ENCODE measurements at regions not wholly inside any gene's neighbourhood (a gene's known extent, or its start where the extent isn't known, plus 50 kb on each side); places are given as distances from the start of the nearest gene placed in this dataset.
"Not testable (repeated sequence)": the region's sequence is repeated elsewhere in the genome, so short reads cannot be mapped to it uniquely, and the experiment has no call there.

- DNase-seq, result no peak
- no peak for ATAC-seq (ENCODE audit: low read depth)
- Mint-ChIP-seq H3K4me1 (no peaks in the 10 kb centered on the region), H3K9me3 (peaks cover 2% of the 10 kb centered on the region), H3K27ac (no peak overlapping the region), H3K27me3 (no peaks in the 10 kb centered on the region), H3K36me3 (no peaks in the 10 kb centered on the region), H3K4me3 (no peak overlapping the region)
- POLR2A ChIA-PET, result no interaction called here
Measured at GRCh38 chr4:160406263-160406825, 1303.5 kb downstream of the RAPGEF2 start.

DNA sequence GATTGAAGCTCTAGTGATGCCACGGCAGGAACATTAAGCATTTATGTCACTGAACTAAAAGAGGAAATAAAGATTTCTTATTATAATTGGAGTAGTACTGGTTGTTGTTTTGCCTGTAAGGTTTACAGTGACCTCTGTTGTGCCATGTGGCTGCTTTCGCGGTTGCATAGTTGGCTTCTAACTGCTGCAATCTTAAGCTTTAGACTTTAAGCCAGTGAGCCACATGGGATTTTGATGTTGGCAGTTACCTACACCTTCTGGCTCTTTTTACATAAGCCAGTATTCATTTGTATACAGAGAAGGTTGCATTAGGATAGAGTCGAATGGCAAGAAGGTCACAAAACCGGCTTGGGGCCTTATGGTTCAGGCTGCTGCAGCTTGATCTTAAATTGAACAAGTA, 1311.6 kb downstream of the RAPGEF2 start:
- DNase-seq (no peak), ATAC-seq (ENCODE audit: low read depth) (no peak)
- no peaks in the 10 kb centered on the region for H3K9me3 Mint-ChIP-seq
- H3K4me3 Mint-ChIP-seq, result no peak overlapping the region
- H3K4me1 Mint-ChIP-seq, result no peaks in the 10 kb centered on the region
- no peak overlapping the region for H3K27ac Mint-ChIP-seq
- H3K27me3 Mint-ChIP-seq, result no peaks in the 10 kb centered on the region
- H3K36me3 Mint-ChIP-seq, result no peaks in the 10 kb centered on the region
- POLR2A ChIA-PET, result no interaction called here

GRCh38 chr4:160423879-160424451, 1321.1 kb downstream of the RAPGEF2 start:
- POLR2A ChIA-PET, result no interaction called here
- Mint-ChIP-seq H3K9me3 (no peaks in the 10 kb centered on the region), H3K27ac (no peak overlapping the region), H3K4me1 (no peaks in the 10 kb centered on the region), H3K36me3 (no peaks in the 10 kb centered on the region), H3K27me3 (no peaks in the 10 kb centered on the region), H3K4me3 (no peak overlapping the region)
- DNase-seq (no peak), ATAC-seq (ENCODE audit: low read depth) (no peak)

GRCh38 chr4:160426233-160426632, 1323.4 kb downstream of the RAPGEF2 start:
- DNase-seq, result no peak
- no peaks in the 10 kb centered on the region for H3K36me3 Mint-ChIP-seq
- ATAC-seq (ENCODE audit: low read depth), result no peak
- no peak overlapping the region for H3K27ac Mint-ChIP-seq
- POLR2A ChIA-PET, result no interaction called here
- H3K9me3 Mint-ChIP-seq, result peaks cover 6% of the 10 kb centered on the region
- H3K4me1 Mint-ChIP-seq, result no peaks in the 10 kb centered on the region
- no peak overlapping the region for H3K4me3 Mint-ChIP-seq
- no peaks in the 10 kb centered on the region for H3K27me3 Mint-ChIP-seq

DNA sequence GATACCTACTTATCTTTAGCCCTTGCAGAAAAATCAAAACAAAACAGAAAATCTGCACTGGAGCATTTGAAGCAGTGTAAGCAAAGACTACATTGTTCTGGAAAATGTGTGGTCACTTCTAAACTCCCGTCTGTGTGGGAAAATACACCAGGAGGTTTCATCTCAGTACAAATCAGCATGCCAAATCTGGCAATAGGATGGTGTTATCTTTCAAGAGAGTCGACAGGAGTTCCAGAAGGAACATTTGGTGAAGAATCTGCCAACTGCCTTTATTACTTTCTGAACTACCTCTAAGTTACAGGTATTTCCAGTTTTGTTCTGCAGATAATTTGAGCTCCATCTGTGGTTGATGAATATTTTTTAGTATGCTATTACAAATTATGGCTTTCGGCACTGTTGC, 1348.0 kb downstream of the RAPGEF2 start:
- H3K4me3 Mint-ChIP-seq, result no peak overlapping the region
- DNase-seq (no peak), ATAC-seq (ENCODE audit: low read depth) (no peak)
- no peaks in the 10 kb centered on the region for H3K27me3 Mint-ChIP-seq
- POLR2A ChIA-PET, result no interaction called here
- H3K36me3 Mint-ChIP-seq, result no peaks in the 10 kb centered on the region
- peaks cover 2% of the 10 kb centered on the region for H3K9me3 Mint-ChIP-seq
- H3K4me1 Mint-ChIP-seq, result no peaks in the 10 kb centered on the region
- H3K27ac Mint-ChIP-seq, result no peak overlapping the region

DNA sequence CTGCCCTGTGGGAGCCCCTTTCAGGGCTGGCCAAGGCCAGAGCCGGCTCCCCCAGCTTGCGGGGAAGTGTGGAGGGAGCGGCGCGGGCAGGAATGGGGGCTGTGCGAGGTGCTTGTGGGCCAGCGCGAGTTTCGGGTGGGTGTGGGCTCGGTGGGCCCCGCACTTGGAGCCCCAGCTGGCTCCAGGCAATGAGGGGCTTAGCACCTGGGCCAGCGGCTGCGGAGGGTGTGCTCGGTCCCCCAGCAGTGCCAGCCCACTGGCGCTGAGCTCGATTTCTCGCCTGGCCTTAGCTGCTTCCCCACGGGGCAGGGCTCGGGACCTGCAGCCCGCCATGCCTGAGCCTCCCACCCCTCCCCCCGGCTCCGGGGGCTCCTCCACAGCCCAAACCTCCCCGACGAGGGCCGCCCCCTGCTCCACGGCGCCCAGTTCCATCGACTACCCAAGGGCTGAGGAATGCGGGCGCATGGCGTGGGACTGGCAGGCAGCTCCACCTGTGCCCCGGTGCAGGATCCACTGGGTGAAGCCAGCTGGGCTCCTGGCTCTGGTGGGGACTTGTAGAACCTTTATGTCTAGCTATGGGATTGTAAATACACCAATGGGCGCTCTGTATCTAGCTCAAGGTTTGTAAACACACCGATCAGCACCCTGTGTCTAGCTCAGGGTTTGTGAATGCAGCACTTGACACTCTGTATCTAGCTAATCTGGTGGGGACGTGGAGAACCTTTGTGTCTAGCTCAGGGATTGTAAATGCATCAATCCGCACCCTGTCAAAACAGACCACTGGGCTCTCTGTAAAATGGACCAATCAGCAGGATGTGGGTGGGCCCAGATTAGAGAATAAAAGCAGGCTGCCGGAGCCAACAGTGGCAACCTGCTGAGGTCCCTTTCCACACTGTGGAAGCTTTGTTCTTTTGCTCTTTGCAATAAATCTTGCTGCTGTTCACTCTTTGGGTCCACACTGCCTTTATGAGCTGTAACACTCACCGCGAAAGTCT, 1379.1 kb downstream of the RAPGEF2 start:
- H3K4me1 Mint-ChIP-seq, POLR2A ChIA-PET, H3K27ac Mint-ChIP-seq: not testable (repeated sequence)

DNA sequence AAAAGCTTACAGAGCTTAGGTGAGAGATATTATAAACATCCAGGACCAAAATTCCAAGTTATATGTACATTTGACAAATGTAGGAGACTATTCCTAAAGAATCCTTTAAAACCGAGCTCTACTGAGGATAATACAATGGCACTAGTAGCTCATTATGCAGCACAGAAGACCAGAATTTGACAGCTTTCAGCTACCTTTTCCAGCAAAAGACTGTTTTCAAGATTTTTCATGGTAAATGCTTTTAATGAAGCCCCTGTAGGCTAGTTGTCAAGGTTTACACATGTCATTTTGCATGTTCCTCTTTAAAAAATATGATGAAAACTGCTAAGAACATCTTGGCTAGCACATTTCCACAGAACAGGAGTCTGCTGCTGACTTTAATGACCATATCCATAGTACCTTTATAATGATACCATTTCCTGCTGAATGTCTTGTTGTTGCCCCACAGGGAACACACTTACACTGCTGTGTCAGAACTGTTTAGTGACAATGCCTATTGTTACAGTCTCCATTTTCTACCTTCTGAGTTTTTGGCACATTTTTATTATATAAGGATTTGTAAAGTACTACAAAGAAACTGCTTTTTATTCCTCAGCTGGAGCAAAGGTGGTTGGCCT, 1382.3 kb downstream of the RAPGEF2 start:
- ATAC-seq (ENCODE audit: low read depth), result no peak
- POLR2A ChIA-PET, result no interaction called here
- H3K27me3 Mint-ChIP-seq, result no peaks in the 10 kb centered on the region
- H3K9me3 Mint-ChIP-seq, result peaks cover 3% of the 10 kb centered on the region
- no peaks in the 10 kb centered on the region for H3K36me3 Mint-ChIP-seq
- no peak overlapping the region for H3K27ac Mint-ChIP-seq
- no peak overlapping the region for H3K4me3 Mint-ChIP-seq
- H3K4me1 Mint-ChIP-seq, result no peaks in the 10 kb centered on the region
- DNase-seq, result no peak

More for the DNA sequence above, 1379.1 kb downstream of the RAPGEF2 start:
- H3K9me3 Mint-ChIP-seq; H3K27me3 Mint-ChIP-seq; H3K4me3 Mint-ChIP-seq; H3K36me3 Mint-ChIP-seq; ATAC-seq (ENCODE audit: low read depth); DNase-seq: not testable (repeated sequence)

DNA sequence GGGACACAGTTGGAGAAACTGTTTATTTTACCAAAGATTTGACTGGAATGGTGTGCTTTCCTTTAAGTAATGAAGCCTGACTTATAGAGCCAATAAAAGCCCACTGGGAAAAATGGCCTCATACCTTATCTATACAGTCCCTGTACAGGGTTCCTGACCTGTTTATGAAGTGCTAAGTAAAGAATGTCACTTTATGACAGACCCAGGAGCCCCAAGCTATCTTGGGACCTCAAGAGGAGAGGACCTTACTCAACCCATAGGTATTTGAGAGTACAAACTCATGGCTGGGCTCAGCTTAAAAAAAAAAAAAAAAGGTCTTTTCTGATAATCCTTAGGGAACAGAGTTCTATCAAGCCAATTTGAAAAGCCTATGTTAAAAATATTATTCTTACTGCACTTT, 1389.3 kb downstream of the RAPGEF2 start:
- H3K4me1 Mint-ChIP-seq, result no peaks in the 10 kb centered on the region
- H3K27ac Mint-ChIP-seq, result no peak overlapping the region
- POLR2A ChIA-PET, result no interaction called here
- H3K4me3 Mint-ChIP-seq, result no peak overlapping the region
- DNase-seq, result no peak
- no peak for ATAC-seq (ENCODE audit: low read depth)
- no peaks in the 10 kb centered on the region for H3K27me3 Mint-ChIP-seq
- H3K36me3 Mint-ChIP-seq, result no peaks in the 10 kb centered on the region
- H3K9me3 Mint-ChIP-seq, result peaks cover 9% of the 10 kb centered on the region

DNA sequence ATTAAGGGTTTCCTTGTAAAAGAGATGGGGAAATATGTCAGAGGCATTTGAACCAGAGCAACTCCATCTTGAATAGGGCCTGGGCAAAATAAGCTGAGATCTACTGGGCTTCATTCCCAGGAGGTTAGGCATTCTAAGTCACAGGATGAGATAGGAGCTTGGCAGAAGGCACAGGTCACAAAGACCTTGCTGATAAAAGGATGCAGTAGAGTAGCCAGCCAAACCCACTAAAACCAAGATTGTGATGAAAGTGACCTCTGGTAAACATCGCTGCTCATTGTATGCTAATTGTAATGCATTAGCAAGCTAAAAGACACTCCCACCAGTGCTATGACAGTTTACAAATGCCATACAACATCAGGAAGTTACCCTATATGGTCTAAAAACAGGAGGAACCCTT, 1390.3 kb downstream of the RAPGEF2 start:
- no peak overlapping the region for H3K4me3 Mint-ChIP-seq
- H3K27me3 Mint-ChIP-seq, result no peaks in the 10 kb centered on the region
- POLR2A ChIA-PET, result no interaction called here
- H3K27ac Mint-ChIP-seq, result no peak overlapping the region
- no peaks in the 10 kb centered on the region for H3K4me1 Mint-ChIP-seq
- H3K36me3 Mint-ChIP-seq, result no peaks in the 10 kb centered on the region
- ATAC-seq (ENCODE audit: low read depth) (no peak), DNase-seq (no peak)
- H3K9me3 Mint-ChIP-seq, result peaks cover 8% of the 10 kb centered on the region

DNA sequence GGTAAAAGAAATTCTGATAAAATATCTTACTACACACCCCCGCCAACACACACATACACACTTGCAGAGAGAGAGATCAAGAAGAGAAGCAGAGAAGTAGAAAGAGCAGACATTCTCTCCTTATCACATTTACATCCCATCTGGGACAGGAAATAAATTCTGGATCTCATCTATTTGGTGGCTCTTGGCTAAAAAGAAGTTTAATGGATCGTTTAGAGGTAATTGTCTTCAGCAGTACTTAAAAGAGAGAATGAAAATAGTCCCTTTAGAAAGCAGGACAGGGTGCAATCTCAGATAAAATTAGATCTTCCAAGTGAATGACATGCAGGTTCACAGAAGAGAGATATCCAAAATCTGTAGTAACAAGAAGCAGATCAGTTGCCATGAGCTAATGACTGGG, 1392.5 kb downstream of the RAPGEF2 start:
- DNase-seq (no peak), ATAC-seq (ENCODE audit: low read depth) (no peak)
- POLR2A ChIA-PET, result no interaction called here
- peaks cover 9% of the 10 kb centered on the region for H3K9me3 Mint-ChIP-seq
- no peaks in the 10 kb centered on the region for H3K27me3 Mint-ChIP-seq
- H3K36me3 Mint-ChIP-seq, result no peaks in the 10 kb centered on the region
- H3K4me1 Mint-ChIP-seq, result no peaks in the 10 kb centered on the region
- H3K27ac Mint-ChIP-seq, result no peak overlapping the region
- no peak overlapping the region for H3K4me3 Mint-ChIP-seq

DNA sequence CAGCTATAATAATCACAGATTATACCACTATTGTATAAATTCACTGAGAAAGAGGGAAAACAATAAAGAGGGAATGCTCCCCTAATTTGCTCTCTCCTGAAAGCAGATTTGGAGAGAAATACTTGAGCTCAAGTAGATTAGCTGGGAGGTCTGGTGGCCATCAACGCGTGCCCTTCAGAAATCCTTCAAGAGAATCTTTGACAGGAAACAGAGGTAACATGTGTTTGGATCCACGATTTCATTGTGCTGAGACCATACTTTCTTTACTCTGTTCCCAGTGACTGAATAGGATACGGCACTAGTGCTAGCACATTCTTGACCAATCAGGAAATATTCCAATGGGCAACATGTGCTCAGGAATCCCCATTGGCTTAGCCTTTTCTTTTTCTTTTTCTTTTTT, 1395.3 kb downstream of the RAPGEF2 start:
- DNase-seq (no peak), ATAC-seq (ENCODE audit: low read depth) (no peak)
- POLR2A ChIA-PET, result no interaction called here
- Mint-ChIP-seq H3K4me1 (no peaks in the 10 kb centered on the region), H3K27ac (no peak overlapping the region), H3K4me3 (no peak overlapping the region), H3K9me3 (peaks cover 3% of the 10 kb centered on the region), H3K27me3 (no peaks in the 10 kb centered on the region), H3K36me3 (no peaks in the 10 kb centered on the region)

DNA sequence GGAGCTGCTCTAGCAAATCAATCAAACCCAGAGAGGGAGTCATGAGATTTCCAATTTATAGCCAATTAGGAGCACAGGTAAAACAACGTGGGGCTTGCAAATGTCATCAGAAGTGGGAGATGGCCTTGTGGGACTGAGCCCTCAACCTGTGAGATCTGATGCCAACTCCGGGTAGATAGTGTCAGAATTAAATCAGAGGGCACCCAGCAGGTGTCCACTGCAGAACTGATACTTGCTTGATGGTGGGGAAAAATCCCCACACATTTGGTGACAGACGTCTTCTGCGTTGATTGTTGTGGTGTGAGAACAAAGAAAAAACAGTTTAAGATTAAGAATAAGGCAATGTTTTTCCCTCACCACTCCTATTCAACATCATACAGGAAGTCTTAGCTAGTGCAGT, 1402.8 kb downstream of the RAPGEF2 start:
- no peak for DNase-seq
- Mint-ChIP-seq H3K27me3 (no peaks in the 10 kb centered on the region), H3K4me1 (no peaks in the 10 kb centered on the region), H3K36me3 (no peaks in the 10 kb centered on the region), H3K9me3 (peaks cover 1% of the 10 kb centered on the region), H3K27ac (no peak overlapping the region), H3K4me3 (no peak overlapping the region)
- no peak for ATAC-seq (ENCODE audit: low read depth)
- POLR2A ChIA-PET, result no interaction called here

GRCh38 chr4:160510928-160511327, 1408.0 kb downstream of the RAPGEF2 start:
- POLR2A ChIA-PET, result no interaction called here
- H3K36me3 Mint-ChIP-seq, result no peaks in the 10 kb centered on the region
- H3K4me1 Mint-ChIP-seq, result no peaks in the 10 kb centered on the region
- DNase-seq (no peak), ATAC-seq (ENCODE audit: low read depth) (no peak)
- H3K4me3 Mint-ChIP-seq, result no peak overlapping the region
- H3K27me3 Mint-ChIP-seq, result no peaks in the 10 kb centered on the region
- no peak overlapping the region for H3K27ac Mint-ChIP-seq
- no peaks in the 10 kb centered on the region for H3K9me3 Mint-ChIP-seq

GRCh38 chr4:160514126-160514525, 1411.2 kb downstream of the RAPGEF2 start:
- Mint-ChIP-seq H3K36me3 (no peaks in the 10 kb centered on the region), H3K9me3 (peaks cover 1% of the 10 kb centered on the region), H3K27me3 (no peaks in the 10 kb centered on the region), H3K27ac (no peak overlapping the region), H3K4me3 (no peak overlapping the region), H3K4me1 (no peaks in the 10 kb centered on the region)
- POLR2A ChIA-PET, result no interaction called here
- DNase-seq (no peak), ATAC-seq (ENCODE audit: low read depth) (no peak)
